ENCODE measurements at regions not wholly inside any gene's neighbourhood (a gene's known extent, or its start where the extent isn't known, plus 50 kb on each side); places are given as distances from the start of the nearest gene placed in this dataset.

GRCh38 chr6:21312118-21312517, 281.4 kb upstream of the SOX4 start:
- H3K36me3 ChIP-seq (replicated peaks), result no peaks in the 10 kb centered on the region
- TF ChIP-seq CTCF (IDR thresholded peaks at IDR 0.05; ENCODE audit: low read depth, low read length, missing control alignments), result no peak
- in situ Hi-C loops (cut with HindIII; ENCODE audit: low pct_ligation_motif_present, low sequenced_read_pairs), result no loop called here
- DNase-seq, result no peak
- no peaks in the 10 kb centered on the region for H3K27me3 ChIP-seq (replicated peaks)
- no peak overlapping the region for H3K27ac ChIP-seq
- H3K4me3 ChIP-seq (ENCODE audit: low read depth, low read length), result no peak overlapping the region

- DNase-seq, result no peak
- TF ChIP-seq CTCF (IDR thresholded peaks at IDR 0.05; ENCODE audit: low read depth, low read length, missing control alignments), result no peak
- H3K27ac ChIP-seq, result no peak overlapping the region
- H3K36me3 ChIP-seq (replicated peaks), result no peaks in the 10 kb centered on the region
- H3K4me3 ChIP-seq (ENCODE audit: low read depth, low read length), result no peak overlapping the region
- no peaks in the 10 kb centered on the region for H3K27me3 ChIP-seq (replicated peaks)
- in situ Hi-C loops (cut with HindIII; ENCODE audit: low pct_ligation_motif_present, low sequenced_read_pairs), result no loop called here
Measured at GRCh38 chr6:21317642-21318041, 275.9 kb upstream of the SOX4 start.

- Histone ChIP-seq H3K27ac (no peak overlapping the region), H3K36me3 (replicated peaks) (no peaks in the 10 kb centered on the region), H3K27me3 (replicated peaks) (no peaks in the 10 kb centered on the region), H3K4me3 (ENCODE audit: low read depth, low read length) (no peak overlapping the region)
- in situ Hi-C loops (cut with HindIII; ENCODE audit: low pct_ligation_motif_present, low sequenced_read_pairs), result no loop called here
- no peak for TF ChIP-seq CTCF (IDR thresholded peaks at IDR 0.05; ENCODE audit: low read depth, low read length, missing control alignments)
- no peak for DNase-seq
Measured at GRCh38 chr6:21321076-21321475, 272.5 kb upstream of the SOX4 start.

- Histone ChIP-seq H3K27ac (no peak overlapping the region), H3K4me3 (ENCODE audit: low read depth, low read length) (no peak overlapping the region), H3K27me3 (replicated peaks) (no peaks in the 10 kb centered on the region), H3K36me3 (replicated peaks) (no peaks in the 10 kb centered on the region)
- in situ Hi-C loops (cut with HindIII; ENCODE audit: low pct_ligation_motif_present, low sequenced_read_pairs), result no loop called here
- TF ChIP-seq CTCF (IDR thresholded peaks at IDR 0.05; ENCODE audit: low read depth, low read length, missing control alignments), result no peak
- no peak for DNase-seq
Measured at GRCh38 chr6:21321531-21321930, 272.0 kb upstream of the SOX4 start.

- Histone ChIP-seq H3K36me3 (replicated peaks) (no peaks in the 10 kb centered on the region), H3K4me3 (ENCODE audit: low read depth, low read length) (no peak overlapping the region), H3K27ac (no peak overlapping the region), H3K27me3 (replicated peaks) (no peaks in the 10 kb centered on the region)
- in situ Hi-C loops (cut with HindIII; ENCODE audit: low pct_ligation_motif_present, low sequenced_read_pairs), result no loop called here
- no peak for DNase-seq
- no peak for TF ChIP-seq CTCF (IDR thresholded peaks at IDR 0.05; ENCODE audit: low read depth, low read length, missing control alignments)
Measured at GRCh38 chr6:21323577-21323976, 270.0 kb upstream of the SOX4 start.

- DNase-seq, result no peak
- no peak for TF ChIP-seq CTCF (IDR thresholded peaks at IDR 0.05; ENCODE audit: low read depth, low read length, missing control alignments)
- in situ Hi-C loops (cut with HindIII; ENCODE audit: low pct_ligation_motif_present, low sequenced_read_pairs), result no loop called here
Measured at GRCh38 chr6:21325201-21325856, 268.2 kb upstream of the SOX4 start.

More at GRCh38 chr6:21325201-21325856, 268.2 kb upstream of the SOX4 start:
- Histone ChIP-seq H3K27me3 (replicated peaks) (no peaks in the 10 kb centered on the region), H3K4me3 (ENCODE audit: low read depth, low read length) (no peak overlapping the region), H3K27ac (no peak overlapping the region), H3K36me3 (replicated peaks) (no peaks in the 10 kb centered on the region)

Measured in brain microvascular endothelial cell (primary cell).